Left forelimb (tissue), 1 donor: ENCODE measurements at regions not wholly inside any gene's neighbourhood (a gene's known extent, or its start where the extent isn't known, plus 50 kb on each side); places are given as distances from the start of the nearest gene placed in this dataset.

Source experiments
- DNase-seq: peaks from one replicate; pipeline ENCODE4 v3.0.0-alpha.2; 2018; ENCODE audit warnings: low spot score

- no peak for DNase-seq
Observed at GRCh38 chr2:193334401-193334800, 1139.7 kb upstream of the TMEFF2 start.

DNA sequence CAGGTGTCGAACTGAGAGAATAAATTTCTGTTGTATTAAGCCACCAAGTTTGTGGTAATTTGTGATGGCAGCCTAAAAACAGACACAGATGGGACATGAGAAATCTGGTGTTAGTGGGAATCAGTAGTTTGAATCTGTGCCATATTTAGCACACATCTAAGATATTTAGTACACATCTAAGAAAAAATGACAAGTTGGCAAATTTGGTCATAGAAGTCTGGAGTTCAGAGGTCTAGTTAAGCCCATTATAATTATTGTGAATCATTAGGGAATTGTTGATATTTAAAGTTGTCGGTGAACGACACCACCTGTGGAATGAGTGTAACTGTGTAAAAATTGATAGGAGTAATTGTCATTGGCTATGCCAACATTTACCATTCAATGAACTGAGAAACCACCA is 1138.8 kb upstream of the TMEFF2 start:
- no peak for DNase-seq

DNA sequence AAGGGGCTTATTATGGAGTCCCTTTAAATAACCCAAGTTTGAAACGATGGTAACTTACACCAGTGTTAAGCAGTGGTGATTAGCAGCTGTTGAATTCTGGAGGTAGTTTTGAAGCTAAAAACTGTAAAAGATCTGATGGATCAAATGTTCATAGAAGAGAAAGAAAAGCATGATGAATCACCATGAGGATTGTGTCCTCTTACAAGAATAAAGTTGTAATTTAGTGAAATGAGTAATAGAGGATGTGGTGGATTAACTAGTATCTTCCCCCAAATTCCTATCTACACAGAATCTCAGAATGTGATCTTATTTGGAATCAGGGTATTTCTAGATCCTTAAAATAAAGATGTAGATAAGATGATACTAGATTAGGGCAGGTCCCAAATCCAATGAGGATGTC is 1138.2 kb upstream of the TMEFF2 start:
- DNase-seq, result no peak

DNA sequence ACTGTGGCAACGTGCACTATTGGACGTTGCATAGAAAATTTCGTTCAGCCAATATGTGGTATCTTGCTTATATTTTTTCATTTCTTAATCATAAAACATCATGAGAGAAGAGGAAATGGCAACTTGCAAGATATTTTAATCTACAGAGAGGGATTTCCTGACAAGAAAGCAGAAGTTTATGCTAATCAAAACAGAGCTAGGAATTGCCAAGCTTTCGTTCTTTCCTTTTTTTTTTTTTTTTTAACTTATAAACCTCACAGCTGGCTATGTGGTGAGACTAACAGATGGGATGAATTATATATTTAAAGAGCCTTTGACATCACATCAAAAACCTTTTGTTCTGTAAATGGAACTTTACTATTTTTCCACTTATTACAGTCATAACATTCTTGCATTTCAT is 1136.9 kb upstream of the TMEFF2 start:
- DNase-seq, result no peak

- no peak for DNase-seq
Observed at GRCh38 chr2:193326296-193326695, 1131.6 kb upstream of the TMEFF2 start.

GRCh38 chr2:193315428-193316091 is 1120.8 kb upstream of the TMEFF2 start:
- DNase-seq, result no peak

DNA sequence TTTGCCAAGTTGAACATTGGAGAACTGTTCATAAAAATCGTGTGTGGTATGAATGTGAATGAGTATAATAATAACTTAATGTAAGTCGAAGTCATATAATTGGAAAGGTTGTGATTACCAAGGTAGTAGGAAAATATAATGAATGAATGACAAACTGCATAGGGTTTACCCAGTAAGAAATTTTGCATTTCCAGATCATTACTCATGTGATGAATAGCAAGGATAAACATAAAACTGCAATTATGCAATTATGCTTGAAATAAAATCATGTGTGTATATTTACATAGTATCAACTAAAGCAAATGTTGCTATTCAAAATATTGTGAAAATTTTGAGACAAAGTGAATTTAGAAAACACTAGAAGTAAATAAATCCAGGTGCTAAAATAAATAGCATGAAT is 1108.7 kb upstream of the TMEFF2 start:
- DNase-seq, result no peak

DNA sequence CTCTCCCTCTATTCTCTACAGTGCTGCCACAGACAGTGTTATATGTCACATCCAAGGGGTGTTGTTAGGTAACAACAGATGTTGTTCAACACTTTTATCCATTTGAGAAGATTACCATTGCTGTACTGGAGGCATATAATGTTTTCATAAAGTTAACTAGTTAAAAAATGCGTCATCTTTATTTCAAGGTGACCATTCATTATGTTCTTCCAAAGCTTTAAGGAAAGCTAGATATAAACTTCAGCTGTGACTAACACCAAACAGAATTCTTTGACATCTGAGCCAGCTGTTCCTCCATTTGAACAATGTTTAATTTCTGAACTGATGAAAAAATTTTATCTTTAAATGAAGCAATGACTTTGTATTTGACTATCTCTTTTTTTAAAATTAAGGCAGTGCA is 1099.6 kb upstream of the TMEFF2 start:
- DNase-seq, result no peak

- no peak for DNase-seq
Observed at GRCh38 chr2:193279361-193279760, 1084.6 kb upstream of the TMEFF2 start.

GRCh38 chr2:193276988-193277387 is 1082.3 kb upstream of the TMEFF2 start:
- no peak for DNase-seq

GRCh38 chr2:193276560-193276959 is 1081.8 kb upstream of the TMEFF2 start:
- no peak for DNase-seq

DNA sequence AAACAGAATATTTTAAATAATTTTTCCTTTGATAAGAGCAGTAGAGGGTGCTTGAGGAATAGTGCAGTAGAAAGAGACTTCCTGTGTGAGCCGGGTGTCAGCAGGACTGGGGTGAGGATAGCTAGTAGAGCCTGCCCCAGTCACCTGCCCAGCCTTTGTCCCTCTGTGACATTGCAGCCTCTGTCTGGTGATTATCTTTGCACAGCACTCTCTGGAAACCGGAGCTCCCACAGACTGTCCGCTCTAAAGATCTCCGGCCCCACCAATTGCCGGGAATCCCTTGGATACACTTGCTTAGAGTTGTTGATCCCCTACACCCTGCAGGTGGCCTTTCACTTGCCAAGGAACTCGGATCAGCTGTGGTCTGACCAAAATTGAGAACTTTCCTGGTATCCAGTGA is 1081.3 kb upstream of the TMEFF2 start:
- no peak for DNase-seq

DNA sequence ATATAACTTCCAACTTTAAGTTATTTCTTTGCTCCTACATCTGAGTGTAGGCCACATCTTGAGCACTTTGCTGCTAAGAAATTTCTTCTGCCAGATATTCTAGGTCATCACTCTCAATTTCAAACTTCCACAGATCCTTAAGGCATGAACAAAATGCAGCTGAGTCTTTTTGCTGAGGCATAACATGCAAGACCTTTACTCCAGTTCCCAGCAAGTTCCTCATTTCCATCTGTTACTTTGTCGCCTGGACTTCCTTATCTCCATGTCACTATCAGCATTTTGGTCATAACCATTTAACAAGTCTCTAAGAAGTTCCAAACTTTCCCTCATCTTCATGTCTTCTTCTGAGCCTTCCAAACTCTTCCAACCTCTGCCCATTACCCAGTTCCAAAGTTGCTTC is 1077.3 kb upstream of the TMEFF2 start:
- DNase-seq, result no peak

GRCh38 chr2:193270816-193271215 is 1076.1 kb upstream of the TMEFF2 start:
- no peak for DNase-seq

GRCh38 chr2:193267496-193268002 is 1072.8 kb upstream of the TMEFF2 start:
- no peak for DNase-seq

DNA sequence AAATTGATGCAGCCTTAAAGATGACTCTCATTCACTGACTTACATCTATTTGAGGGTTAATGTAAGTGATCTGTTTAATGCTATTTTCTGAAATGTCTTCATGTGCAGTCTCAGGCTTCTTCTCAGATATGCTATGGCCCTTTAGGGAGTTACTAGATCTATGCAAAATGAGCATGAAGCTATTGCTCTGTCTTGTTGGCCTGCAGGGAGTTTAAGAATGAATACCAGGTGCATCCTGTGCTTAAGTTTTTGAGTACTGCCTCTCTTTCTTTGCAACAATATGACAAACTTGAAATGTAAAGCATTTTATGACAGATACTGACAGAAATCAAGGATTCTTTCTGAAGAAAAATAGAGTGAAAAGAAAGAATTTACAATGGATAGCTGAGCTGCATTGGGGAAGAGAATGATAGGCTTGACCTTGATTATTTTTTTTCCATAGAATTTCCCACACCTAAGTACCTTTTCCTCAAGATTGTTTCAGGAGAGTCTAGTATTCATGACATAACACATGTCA is 1058.3 kb upstream of the TMEFF2 start:
- no peak for DNase-seq

GRCh38 chr2:193251909-193252308 is 1057.2 kb upstream of the TMEFF2 start:
- no peak for DNase-seq

- DNase-seq, result no peak
Observed at GRCh38 chr2:193250389-193250788, 1055.7 kb upstream of the TMEFF2 start.

GRCh38 chr2:193240752-193241151 is 1046.0 kb upstream of the TMEFF2 start:
- no peak for DNase-seq

DNA sequence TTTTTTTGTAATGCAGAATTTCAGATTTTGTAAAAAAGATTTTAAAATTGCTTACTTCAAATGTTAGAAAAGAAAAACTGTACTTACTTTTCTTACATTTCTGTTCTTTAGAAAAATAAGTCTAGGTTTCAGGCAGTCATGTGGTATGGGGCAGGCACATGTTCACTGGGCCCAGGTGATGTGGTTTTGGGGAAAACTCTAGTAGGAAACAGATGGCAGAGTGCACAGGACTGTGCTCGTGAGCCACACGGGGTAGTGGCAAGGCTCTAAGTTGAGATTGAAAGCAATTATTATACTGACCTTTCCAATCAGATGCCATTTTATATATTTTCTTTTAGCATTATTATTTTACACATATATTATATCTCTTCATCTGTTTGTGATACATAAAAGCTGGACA is 1036.9 kb upstream of the TMEFF2 start:
- DNase-seq, result no peak

GRCh38 chr2:193228276-193228675 is 1033.5 kb upstream of the TMEFF2 start:
- DNase-seq, result no peak

DNA sequence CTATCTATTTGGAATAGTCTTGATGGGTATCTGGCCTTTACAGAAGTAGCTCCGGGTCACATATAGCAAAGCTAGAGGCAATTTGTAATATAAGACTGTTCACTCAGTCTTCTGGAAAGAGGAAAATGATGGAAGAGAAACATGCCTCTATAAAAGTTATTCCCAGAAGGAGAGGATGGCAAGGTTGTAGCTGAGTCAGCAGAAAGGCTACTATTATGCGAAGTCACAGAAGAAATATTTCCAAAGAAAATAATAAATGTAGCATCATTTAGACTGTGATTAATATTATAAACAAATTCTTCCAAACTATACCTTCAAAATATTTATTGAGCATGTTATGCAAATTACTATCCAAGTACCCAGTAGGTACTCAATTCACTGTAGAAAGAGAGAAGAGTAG is 1027.7 kb upstream of the TMEFF2 start:
- no peak for DNase-seq

- DNase-seq, result no peak
Observed at GRCh38 chr2:193219413-193219812, 1024.7 kb upstream of the TMEFF2 start.

GRCh38 chr2:193201583-193201982 is 1006.9 kb upstream of the TMEFF2 start:
- no peak for DNase-seq
